ENCODE measurements at regions not wholly inside any gene's neighbourhood (a gene's known extent, or its start where the extent isn't known, plus 50 kb on each side); places are given as distances from the start of the nearest gene placed in this dataset.

GRCh38 chr6:119609865-119610264 is 260.3 kb upstream of the MAN1A1 start:
- ATAC-seq (no peak), DNase-seq (no peak), FAIRE-seq (no peak)
- Histone ChIP-seq H3K4me3 (no peak overlapping the region), H3K9me3 (no peaks in the 10 kb centered on the region), H3K27me3 (no peaks in the 10 kb centered on the region), H3K27ac (no peak overlapping the region), H3K4me1 (no peaks in the 10 kb centered on the region), H3K36me3 (no peaks in the 10 kb centered on the region)
- TF ChIP-seq CTCF (IDR thresholded peaks at IDR 0.05): no peak
- intact Hi-C loops (cut with DNase I): no loop called here
- WGBS, 2 donors: 88 to 100% methylated on average over 1 of the region's 1 CpG

GRCh38 chr6:119608994-119609393 is 259.4 kb upstream of the MAN1A1 start:
- Histone ChIP-seq H3K27ac (no peak overlapping the region), H3K4me1 (peaks cover 0 to 4% (median 0%) of the 10 kb centered on the region in 3 donors), H3K27me3 (no peaks in the 10 kb centered on the region), H3K36me3 (no peaks in the 10 kb centered on the region), H3K9me3 (no peaks in the 10 kb centered on the region), H3K4me3 (no peak overlapping the region)
- DNase-seq: no peak
- no peak for FAIRE-seq
- 93 to 95% methylated on average over 4 of the region's 4 CpGs for WGBS, 2 donors
- intact Hi-C loops (cut with DNase I): no loop called here
- TF ChIP-seq CTCF (IDR thresholded peaks at IDR 0.05): no peak
- no peak for ATAC-seq

GRCh38 chr6:119604124-119604523 is 254.6 kb upstream of the MAN1A1 start:
- Histone ChIP-seq H3K4me1 (peaks cover 0 to 7% (median 4%) of the 10 kb centered on the region in 3 donors), H3K27me3 (no peaks in the 10 kb centered on the region), H3K27ac (peak overlapping the region in 2 of 4 donors; percentile 37 to 46), H3K9me3 (no peaks in the 10 kb centered on the region), H3K4me3 (no peak overlapping the region), H3K36me3 (no peaks in the 10 kb centered on the region)
- no peak for TF ChIP-seq CTCF (IDR thresholded peaks at IDR 0.05)
- 25 to 31% methylated on average over 1 of the region's 1 CpG for WGBS, 2 donors
- peak in 2 of 6 donors; percentile 20 to 28 for DNase-seq
- intact Hi-C loops (cut with DNase I): no loop called here
- FAIRE-seq: no peak
- ATAC-seq: peak in 3 of 4 donors; percentile 70 to 83 (median 81)

- Histone ChIP-seq H3K9me3 (no peaks in the 10 kb centered on the region), H3K4me3 (no peak overlapping the region), H3K27me3 (no peaks in the 10 kb centered on the region), H3K27ac (peak overlapping the region in 2 of 4 donors; percentile 37 to 46), H3K36me3 (no peaks in the 10 kb centered on the region), H3K4me1 (peaks cover 0 to 7% (median 4%) of the 10 kb centered on the region in 3 donors)
- ATAC-seq: no peak
- intact Hi-C loops (cut with DNase I): no loop called here
- no peak for TF ChIP-seq CTCF (IDR thresholded peaks at IDR 0.05)
- WGBS, 2 donors: 74 to 79% methylated on average over 5 of the region's 5 CpGs
- FAIRE-seq: no peak
- peak in 1 of 6 donors; percentile 13 for DNase-seq
These were observed 253.9 kb upstream of the MAN1A1 start for GRCh38 chr6:119603501-119603900.

GRCh38 chr6:119602215-119603178 is 252.9 kb upstream of the MAN1A1 start:
- no peak for FAIRE-seq
- no peak overlapping the region for H3K27ac ChIP-seq
- intact Hi-C loops (cut with DNase I): no loop called here
- H3K4me3 ChIP-seq: no peak overlapping the region
- no peaks in the 10 kb centered on the region for H3K36me3 ChIP-seq
- 39 to 42% methylated on average over 3 of the region's 3 CpGs for WGBS, 2 donors
- H3K27me3 ChIP-seq: no peaks in the 10 kb centered on the region
- no peaks in the 10 kb centered on the region for H3K9me3 ChIP-seq
- no peak for TF ChIP-seq CTCF (IDR thresholded peaks at IDR 0.05)
- H3K4me1 ChIP-seq: peaks cover 0 to 7% (median 4%) of the 10 kb centered on the region in 3 donors
- peak in 1 of 4 donors; percentile 19 for ATAC-seq
- DNase-seq: no peak
